ENCODE measurements at regions not wholly inside any gene's neighbourhood (a gene's known extent, or its start where the extent isn't known, plus 50 kb on each side); places are given as distances from the start of the nearest gene placed in this dataset.

DNA sequence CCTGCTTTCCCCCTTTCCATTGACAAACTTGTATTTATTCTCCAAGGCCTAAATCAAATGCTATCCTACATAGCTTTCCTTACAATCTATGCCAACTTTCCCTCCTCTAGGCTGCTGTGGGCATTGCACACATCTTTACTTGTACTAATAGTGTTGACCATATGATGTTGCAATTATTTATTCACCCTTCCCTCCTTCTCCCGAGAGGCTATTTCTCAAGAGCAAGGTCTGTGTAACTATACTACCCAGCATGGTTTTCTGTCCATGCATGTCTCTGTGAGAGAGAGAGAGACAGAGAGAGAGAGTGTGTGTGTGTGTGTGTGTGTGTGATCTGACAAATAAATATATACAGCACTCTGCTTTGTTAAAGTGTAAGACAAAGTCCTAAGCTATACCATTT lies 63.8 kb downstream of the GTPBP8 start:
- TF ChIP-seq, protein P1, sequence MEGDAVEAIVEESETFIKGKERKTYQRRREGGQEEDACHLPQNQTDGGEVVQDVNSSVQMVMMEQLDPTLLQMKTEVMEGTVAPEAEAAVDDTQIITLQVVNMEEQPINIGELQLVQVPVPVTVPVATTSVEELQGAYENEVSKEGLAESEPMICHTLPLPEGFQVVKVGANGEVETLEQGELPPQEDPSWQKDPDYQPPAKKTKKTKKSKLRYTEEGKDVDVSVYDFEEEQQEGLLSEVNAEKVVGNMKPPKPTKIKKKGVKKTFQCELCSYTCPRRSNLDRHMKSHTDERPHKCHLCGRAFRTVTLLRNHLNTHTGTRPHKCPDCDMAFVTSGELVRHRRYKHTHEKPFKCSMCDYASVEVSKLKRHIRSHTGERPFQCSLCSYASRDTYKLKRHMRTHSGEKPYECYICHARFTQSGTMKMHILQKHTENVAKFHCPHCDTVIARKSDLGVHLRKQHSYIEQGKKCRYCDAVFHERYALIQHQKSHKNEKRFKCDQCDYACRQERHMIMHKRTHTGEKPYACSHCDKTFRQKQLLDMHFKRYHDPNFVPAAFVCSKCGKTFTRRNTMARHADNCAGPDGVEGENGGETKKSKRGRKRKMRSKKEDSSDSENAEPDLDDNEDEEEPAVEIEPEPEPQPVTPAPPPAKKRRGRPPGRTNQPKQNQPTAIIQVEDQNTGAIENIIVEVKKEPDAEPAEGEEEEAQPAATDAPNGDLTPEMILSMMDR (IDR thresholded peaks at IDR 0.05): no peak
- no peak for TF ChIP-seq POLR2A (IDR thresholded peaks at IDR 0.05)
